HEK293 (cell line): ENCODE measurements at regions not wholly inside any gene's neighbourhood (a gene's known extent, or its start where the extent isn't known, plus 50 kb on each side); places are given as distances from the start of the nearest gene placed in this dataset.

Experiments used
- CTCF ChIA-PET: fragments of 350-600 bp; formaldehyde crosslinking; extraction: SDS; loops from one replicate; lab custom pipeline; 2021; ENCODE audit warnings: antibody characterized with exemption; lab: Yijun Ruan, JAX
- POLR2A ChIA-PET: fragments of 300-600 bp; formaldehyde crosslinking; extraction: SDS; loops from one replicate; lab custom pipeline; 2020; ENCODE audit warnings: antibody characterized with exemption, inconsistent platforms; lab: Yijun Ruan, JAX
- H3K27ac ChIP-seq: fragments of 200-500 bp; sonication (Bioruptor generic); 2 replicates; pipeline ENCODE4 v1.5.1; 2014; ENCODE audit warnings: low read depth, low read length, control low read depth, inconsistent platforms; ENCODE audit errors: extremely low read depth
- H3K36me3 ChIP-seq, 2 experiments: fragments of 200-500 bp in 1 of 2; sonication (Bioruptor generic) in 1 of 2; 1 replicate in 1 of 2; 2 replicates in 1 of 2; pipeline ENCODE4 v1.5.1; 2014 to 2017; ENCODE audit warnings: inconsistent platforms in 2 of 2, low read length in 2 of 2; ENCODE audit not compliant: control insufficient read depth in 2 of 2, insufficient read depth in 1 of 2
- H3K4me1 ChIP-seq: fragments of 200-500 bp; sonication (Bioruptor generic); 2 replicates; pipeline ENCODE4 v1.5.1; 2014; ENCODE audit warnings: mild to moderate bottlenecking, low read length, inconsistent platforms; ENCODE audit not compliant: control insufficient read depth, insufficient read depth
- H3K4me3 ChIP-seq: 2 replicates; pipeline ENCODE4 v1.5.1; 2011; ENCODE audit warnings: low read depth, mild to moderate bottlenecking, control low read depth, low read length, moderate library complexity
- H3K9me3 ChIP-seq: fragments of 200-500 bp; sonication (Bioruptor generic); 2 replicates; pipeline ENCODE4 v1.5.1; 2014; ENCODE audit warnings: low read depth, low read length, inconsistent platforms; ENCODE audit not compliant: control insufficient read depth, insufficient read depth
- KLF10 ChIP-seq: fragments of 450-650 bp; IDR thresholded peaks from 2 replicates; pipeline ENCODE4 v1.5.1; 2018; ENCODE audit warnings: missing biosample characterization, mild to moderate bottlenecking, missing genetic modification characterization
- KLF9 ChIP-seq: fragments of 450-650 bp; formaldehyde crosslinking; IDR thresholded peaks from 2 replicates; pipeline ENCODE4 v1.5.1; 2016; ENCODE audit warnings: missing biosample characterization, missing genetic modification characterization, low read depth
- MZF1 ChIP-seq: fragments of 450-650 bp; formaldehyde crosslinking; IDR thresholded peaks from 2 replicates; pipeline ENCODE4 v1.5.1; 2017; ENCODE audit warnings: missing biosample characterization, missing genetic modification characterization, borderline replicate concordance
- SALL2 ChIP-seq: fragments of 450-650 bp; formaldehyde crosslinking; IDR thresholded peaks from 2 replicates; pipeline ENCODE4 v1.5.0; 2017; ENCODE audit warnings: missing biosample characterization, mild to moderate bottlenecking, missing genetic modification characterization, borderline replicate concordance
- YY2 ChIP-seq: fragments of 450-650 bp; formaldehyde crosslinking; IDR thresholded peaks from 2 replicates; pipeline ENCODE4 v1.5.1; 2016; ENCODE audit warnings: missing biosample characterization, missing genetic modification characterization
- ZFP3 ChIP-seq: fragments of 450-650 bp; formaldehyde crosslinking; IDR thresholded peaks from 2 replicates; pipeline ENCODE4 v1.5.1; 2016; ENCODE audit warnings: low read depth, missing biosample characterization, missing genetic modification characterization
- ZNF112 ChIP-seq: fragments of 450-650 bp; formaldehyde crosslinking; IDR thresholded peaks from 2 replicates; pipeline ENCODE4 v1.5.0; 2017; ENCODE audit warnings: missing biosample characterization, missing genetic modification characterization
- ZNF121 ChIP-seq: fragments of 450-650 bp; formaldehyde crosslinking; IDR thresholded peaks from 2 replicates; pipeline ENCODE4 v1.5.1; 2016; ENCODE audit warnings: missing biosample characterization, missing genetic modification characterization
- ZNF324 ChIP-seq: fragments of 450-650 bp; formaldehyde crosslinking; IDR thresholded peaks from 2 replicates; pipeline ENCODE4 v1.5.1; 2016; ENCODE audit warnings: missing biosample characterization, missing genetic modification characterization
- ZNF398 ChIP-seq: fragments of 450-650 bp; formaldehyde crosslinking; IDR thresholded peaks from 2 replicates; pipeline ENCODE4 v1.5.1; 2017; ENCODE audit warnings: missing biosample characterization, missing genetic modification characterization
- ZNF423 ChIP-seq: fragments of 450-650 bp; formaldehyde crosslinking; IDR thresholded peaks from 2 replicates; pipeline ENCODE4 v1.5.1; 2016; ENCODE audit warnings: missing biosample characterization, missing genetic modification characterization
- ZNF514 ChIP-seq: fragments of 450-650 bp; formaldehyde crosslinking; IDR thresholded peaks from 2 replicates; pipeline ENCODE4 v1.5.1; 2016; ENCODE audit warnings: missing biosample characterization, missing genetic modification characterization
- ZNF521 ChIP-seq: fragments of 450-650 bp; formaldehyde crosslinking; IDR thresholded peaks from 2 replicates; pipeline ENCODE4 v1.5.1; 2017; ENCODE audit warnings: missing biosample characterization, mild to moderate bottlenecking, missing genetic modification characterization
- ZNF549 ChIP-seq: fragments of 450-650 bp; IDR thresholded peaks from 2 replicates; pipeline ENCODE4 v1.5.1; 2018; ENCODE audit warnings: missing biosample characterization, missing genetic modification characterization, mild to moderate bottlenecking, inconsistent platforms, moderate library complexity
- ZNF560 ChIP-seq: fragments of 450-650 bp; formaldehyde crosslinking; IDR thresholded peaks from 2 replicates; pipeline ENCODE4 v1.5.1; 2017; ENCODE audit warnings: missing biosample characterization, missing genetic modification characterization, borderline replicate concordance
- ZNF571 ChIP-seq: fragments of 450-650 bp; formaldehyde crosslinking; IDR thresholded peaks from 2 replicates; pipeline ENCODE4 v1.5.0; 2017; ENCODE audit warnings: missing biosample characterization, missing genetic modification characterization
- ZNF596 ChIP-seq: fragments of 450-650 bp; IDR thresholded peaks from 2 replicates; pipeline ENCODE4 v1.5.0; 2018; ENCODE audit warnings: missing biosample characterization, mild to moderate bottlenecking, missing genetic modification characterization, moderate library complexity
- ZNF621 ChIP-seq: fragments of 450-650 bp; formaldehyde crosslinking; IDR thresholded peaks from 2 replicates; pipeline ENCODE4 v1.5.1; 2017; ENCODE audit warnings: missing biosample characterization, missing genetic modification characterization
- ZNF654 ChIP-seq: fragments of 450-650 bp; formaldehyde crosslinking; IDR thresholded peaks from 2 replicates; pipeline ENCODE4 v1.5.1; 2016; ENCODE audit warnings: low read depth, missing biosample characterization, missing genetic modification characterization
- ZNF658 ChIP-seq: fragments of 450-650 bp; formaldehyde crosslinking; IDR thresholded peaks from 2 replicates; pipeline ENCODE4; 2016; ENCODE audit warnings: missing biosample characterization, missing genetic modification characterization
- ZNF677 ChIP-seq: fragments of 450-650 bp; IDR thresholded peaks from 2 replicates; pipeline ENCODE4 v1.5.0; 2018; ENCODE audit warnings: missing biosample characterization, mild to moderate bottlenecking, missing genetic modification characterization, moderate library complexity
- ZNF776 ChIP-seq: fragments of 450-650 bp; formaldehyde crosslinking; IDR thresholded peaks from 2 replicates; pipeline ENCODE4 v1.5.0; 2017; ENCODE audit warnings: missing biosample characterization, missing genetic modification characterization, borderline replicate concordance
- ZNF830 ChIP-seq: fragments of 450-650 bp; IDR thresholded peaks from 2 replicates; pipeline ENCODE4 v1.5.0; 2018; ENCODE audit warnings: missing biosample characterization, missing genetic modification characterization, low read depth, mild to moderate bottlenecking, moderate library complexity
- ZNF843 ChIP-seq: fragments of 450-650 bp; formaldehyde crosslinking; IDR thresholded peaks from 2 replicates; pipeline ENCODE4 v1.5.1; 2016; ENCODE audit warnings: missing biosample characterization, missing genetic modification characterization

DNA sequence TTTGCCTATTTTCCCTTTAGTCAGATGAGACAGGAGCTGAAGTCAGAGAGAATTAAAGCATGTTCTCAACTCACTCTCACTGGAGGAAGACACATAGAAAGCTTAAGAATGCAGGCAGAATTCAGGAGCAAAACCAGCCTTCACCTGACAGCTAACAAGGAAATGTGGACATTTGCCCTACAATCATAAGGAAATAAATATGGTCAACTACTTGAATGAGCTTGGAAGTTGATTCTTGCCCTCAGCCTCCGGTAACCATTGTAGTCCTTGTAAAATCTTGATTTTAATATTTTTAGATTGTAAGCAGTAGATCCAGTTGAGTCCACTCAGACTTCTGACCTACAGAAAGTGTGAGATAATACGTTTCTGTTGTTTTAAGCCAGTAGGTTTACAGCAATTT lies 752.5 kb upstream of the ZWINT start (continued):
- TF ChIP-seq ZNF843 (tag by site-specific recombination) (no peak), ZNF571 (tag by site-specific recombination) (no peak), ZNF549 (tag by site-specific recombination) (no peak), ZNF398 (tag by site-specific recombination) (no peak), ZNF654 (tag by site-specific recombination) (no peak), ZNF776 (tag by site-specific recombination) (no peak), ZNF677 (tag by site-specific recombination) (no peak)

- H3K4me1 ChIP-seq, result no peaks in the 10 kb centered on the region
- no peak overlapping the region for H3K27ac ChIP-seq
- TF ChIP-seq ZNF324 (no peak), ZNF423 (tag by site-specific recombination) (no peak), ZNF514 (tag by site-specific recombination) (no peak), KLF10 (tag by site-specific recombination) (no peak), ZNF112 (no peak), ZNF621 (no peak), ZNF658 (no peak), ZNF596 (tag by site-specific recombination) (no peak), MZF1 (no peak), ZNF121 (tag by site-specific recombination) (no peak), ZNF560 (tag by site-specific recombination) (no peak), SALL2 (tag by site-specific recombination) (no peak), ZFP3 (no peak), ZNF521 (tag by site-specific recombination) (no peak)
- ChIA-PET CTCF (no interaction called here), POLR2A (no interaction called here)
- H3K9me3 ChIP-seq, result no peaks in the 10 kb centered on the region
- H3K4me3 ChIP-seq, result no peak overlapping the region
- no peaks in the 10 kb centered on the region for H3K36me3 ChIP-seq
These were observed 741.2 kb upstream of the ZWINT start for GRCh38 chr10:57102236-57102635.

- no peaks in the 10 kb centered on the region for H3K4me1 ChIP-seq
- TF ChIP-seq KLF9 (no peak), ZNF830 (tag by site-specific recombination) (no peak), YY2 (tag by site-specific recombination) (no peak)
- H3K27ac ChIP-seq, result no peak overlapping the region
- H3K4me3 ChIP-seq, result no peak overlapping the region
- H3K36me3 ChIP-seq, result no peaks in the 10 kb centered on the region
- no peaks in the 10 kb centered on the region for H3K9me3 ChIP-seq
- CTCF ChIA-PET, result interaction anchor here (0.8 kb wide), 1 partner anchor 10 kb away, joined by 6 read pairs; no protein-coding TSS in a partner anchor
- POLR2A ChIA-PET, result no interaction called here
These were observed 737.1 kb upstream of the ZWINT start for GRCh38 chr10:57098146-57098545.
